Stimulated activated CD4-positive, alpha-beta T cell treated with anti-CD3 and anti-CD28 coated beads, Interleukin-12 subunit alpha, Interleukin-12 subunit beta, amount 100 ng/mL, for 4 hours (primary cell): ENCODE measurements at regions not wholly inside any gene's neighbourhood (a gene's known extent, or its start where the extent isn't known, plus 50 kb on each side); places are given as distances from the start of the nearest gene placed in this dataset.
A peak's percentile ranks its signal among the peaks of the same experiment; 100 is the strongest.

ENCODE experiments used
- DNase-seq: peaks from one replicate; pipeline ENCODE4 v3.0.0-alpha.2; 2020

DNA sequence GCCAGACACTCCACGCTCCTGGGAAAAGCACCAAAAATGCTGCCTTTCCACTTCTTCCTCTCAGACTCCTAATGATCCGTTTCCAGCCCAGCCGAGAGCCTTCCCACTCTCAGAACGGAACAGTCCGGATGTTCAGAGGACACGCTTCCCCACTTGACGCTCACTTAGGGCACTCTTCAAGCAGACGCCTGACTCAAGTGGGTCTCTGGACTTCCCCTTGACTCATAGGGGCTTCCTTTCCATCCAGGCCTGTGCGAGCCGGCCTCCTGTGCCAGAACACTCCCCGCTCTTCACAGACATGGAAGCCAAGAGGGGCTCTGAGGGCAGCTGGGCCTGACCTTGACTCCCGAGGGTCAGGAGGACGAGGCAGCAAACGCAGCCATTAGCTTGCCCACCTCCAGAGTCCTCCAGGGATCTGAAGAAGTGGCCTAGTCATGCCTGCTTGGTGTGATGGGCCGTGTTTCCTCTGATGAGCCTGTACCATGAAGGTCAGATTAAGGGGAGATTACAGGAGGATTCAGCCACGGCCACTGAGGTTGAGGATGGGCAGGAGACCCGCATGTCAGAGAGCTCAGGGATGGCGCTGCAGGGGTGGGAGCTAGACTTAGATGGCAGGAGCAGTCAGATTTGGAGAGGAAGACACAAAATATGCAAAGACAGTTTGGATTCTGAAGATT is 114.7 kb upstream of the TLE3 start:
- DNase-seq = no peak

GRCh38 chr15:70210528-70210927 is 112.8 kb upstream of the TLE3 start:
- DNase-seq = no peak

- no peak for DNase-seq
These were observed 112.4 kb upstream of the TLE3 start for GRCh38 chr15:70210076-70210475.

GRCh38 chr15:70209499-70209898 is 111.8 kb upstream of the TLE3 start:
- no peak for DNase-seq

DNA sequence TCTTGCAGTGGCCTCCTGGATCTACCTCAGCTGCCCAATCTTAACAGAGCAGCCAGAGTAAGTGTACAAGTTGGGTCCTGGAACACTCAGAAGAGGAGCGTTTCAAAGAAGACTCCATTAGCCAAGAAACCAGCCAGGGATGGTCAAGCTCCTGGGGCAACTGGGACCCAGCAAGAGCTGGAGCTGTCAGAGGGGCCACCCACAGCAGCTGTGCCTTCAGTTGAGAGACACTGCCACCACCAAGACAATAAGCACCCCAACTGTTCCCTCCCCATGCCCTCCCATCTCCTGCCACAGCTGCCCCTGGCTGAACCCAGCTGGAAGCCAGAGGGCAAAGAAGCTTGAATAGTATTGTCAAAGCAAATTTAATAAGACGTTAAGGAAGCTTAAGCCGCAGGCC is 110.6 kb upstream of the TLE3 start:
- no peak for DNase-seq

GRCh38 chr15:70206668-70207067 is 109.0 kb upstream of the TLE3 start:
- DNase-seq = no peak

DNA sequence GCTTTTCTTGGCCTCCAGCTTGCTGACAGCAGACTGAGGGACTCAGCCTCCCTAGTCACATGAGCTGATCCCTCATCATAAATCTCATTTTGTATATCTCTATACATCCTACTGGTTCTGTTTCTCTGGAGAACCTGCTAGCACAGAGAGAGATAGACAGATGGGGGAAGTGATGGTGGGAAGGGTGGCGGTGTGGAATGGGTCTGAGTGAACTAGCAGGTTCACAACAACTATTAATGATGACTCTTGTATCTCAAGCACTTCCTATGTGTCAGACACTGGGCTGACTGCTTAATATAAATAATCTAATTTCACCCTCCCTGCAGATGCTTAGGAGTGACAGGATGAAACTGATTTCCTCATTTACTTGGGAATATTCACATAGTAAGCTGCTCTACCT is 106.9 kb upstream of the TLE3 start:
- no peak for DNase-seq

GRCh38 chr15:70203981-70204560 is 106.4 kb upstream of the TLE3 start:
- no peak for DNase-seq

GRCh38 chr15:70202756-70203155 is 105.0 kb upstream of the TLE3 start:
- no peak for DNase-seq

GRCh38 chr15:70201425-70201775 is 103.7 kb upstream of the TLE3 start:
- no peak for DNase-seq

DNA sequence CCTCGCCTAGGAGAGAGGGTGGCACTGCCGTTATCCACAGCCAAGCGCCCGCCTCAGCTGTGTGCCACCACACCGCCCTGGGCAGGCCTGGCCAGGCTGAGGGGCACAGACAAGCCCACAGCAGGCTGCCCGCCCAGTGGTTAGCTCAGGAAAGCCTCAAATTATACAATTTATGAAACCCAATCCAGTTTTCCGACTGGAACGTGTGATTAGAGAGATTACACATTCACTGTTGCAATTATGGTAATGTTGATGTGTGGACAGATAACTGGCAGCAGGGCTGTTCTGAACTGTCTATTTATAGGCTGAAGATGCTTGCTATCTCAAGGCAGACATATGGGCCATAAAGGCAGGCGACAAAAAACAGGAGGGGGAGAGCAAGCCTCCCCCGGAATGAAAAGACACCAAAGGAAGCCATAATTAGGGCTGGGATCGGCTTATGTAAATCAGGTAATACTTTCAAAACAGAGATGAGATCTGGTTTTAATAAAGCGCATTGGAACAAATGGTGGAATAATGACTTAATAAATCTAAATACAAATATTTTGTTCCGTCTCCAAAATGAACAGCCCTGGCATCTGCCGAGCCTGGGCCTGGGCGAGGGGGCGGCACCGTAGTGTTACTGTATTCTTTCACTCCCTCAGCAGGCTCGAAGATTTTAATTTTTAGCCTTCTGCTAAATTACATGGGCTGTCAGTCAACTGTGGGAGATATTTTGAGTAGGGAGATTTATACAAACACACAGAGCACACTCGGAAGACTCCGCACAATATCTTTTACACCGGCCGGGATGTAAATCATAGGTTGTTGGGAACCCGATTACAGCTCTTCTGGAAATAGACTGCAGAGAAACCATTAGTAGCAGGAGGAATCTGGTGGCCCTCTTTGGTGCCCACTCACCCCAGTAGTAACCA is 103.1 kb upstream of the TLE3 start:
- DNase-seq = no peak

DNA sequence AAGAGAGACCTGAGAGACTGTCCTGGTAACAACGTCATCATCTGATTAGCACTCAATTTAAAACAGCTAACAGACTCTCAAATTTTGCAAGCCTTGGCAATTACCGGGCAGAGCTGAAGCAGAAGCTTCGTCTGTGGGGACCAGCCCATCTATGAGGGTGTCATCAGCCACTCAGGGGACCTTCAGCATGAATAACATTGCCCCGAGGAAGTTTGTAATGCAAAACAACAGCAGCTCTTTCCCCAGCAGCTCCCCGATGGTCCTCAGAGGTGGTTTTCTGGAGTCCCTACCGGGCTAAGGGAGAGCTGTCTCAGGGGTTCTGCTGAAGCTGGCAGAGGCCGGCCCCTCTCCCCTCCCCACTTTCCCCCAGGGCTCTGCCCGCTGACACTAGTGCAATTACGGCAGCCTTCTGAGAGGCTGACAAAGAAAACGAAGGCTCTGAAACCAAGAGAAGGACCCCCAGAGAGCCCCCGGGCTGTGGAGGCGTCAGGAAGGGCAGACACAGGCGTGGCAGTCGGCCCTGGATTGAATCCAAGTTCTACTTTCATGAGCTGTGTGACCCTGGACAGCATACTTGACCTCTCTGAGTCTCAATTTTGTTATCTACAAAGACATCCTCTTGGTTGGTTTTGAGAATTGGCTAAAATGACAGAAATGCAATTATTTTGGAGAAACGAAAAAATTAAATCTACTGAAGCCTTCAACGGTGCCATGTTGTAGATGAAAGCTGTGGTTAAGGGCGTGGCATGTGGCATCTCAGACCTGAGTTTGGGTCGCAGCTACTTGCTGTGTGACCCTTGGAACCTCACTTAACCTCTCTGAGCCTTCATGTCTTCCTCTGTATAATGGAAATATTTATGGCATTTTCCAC is 102.1 kb upstream of the TLE3 start:
- DNase-seq = no peak

- DNase-seq = no peak
These were observed 101.4 kb upstream of the TLE3 start for GRCh38 chr15:70199124-70199482.

DNA sequence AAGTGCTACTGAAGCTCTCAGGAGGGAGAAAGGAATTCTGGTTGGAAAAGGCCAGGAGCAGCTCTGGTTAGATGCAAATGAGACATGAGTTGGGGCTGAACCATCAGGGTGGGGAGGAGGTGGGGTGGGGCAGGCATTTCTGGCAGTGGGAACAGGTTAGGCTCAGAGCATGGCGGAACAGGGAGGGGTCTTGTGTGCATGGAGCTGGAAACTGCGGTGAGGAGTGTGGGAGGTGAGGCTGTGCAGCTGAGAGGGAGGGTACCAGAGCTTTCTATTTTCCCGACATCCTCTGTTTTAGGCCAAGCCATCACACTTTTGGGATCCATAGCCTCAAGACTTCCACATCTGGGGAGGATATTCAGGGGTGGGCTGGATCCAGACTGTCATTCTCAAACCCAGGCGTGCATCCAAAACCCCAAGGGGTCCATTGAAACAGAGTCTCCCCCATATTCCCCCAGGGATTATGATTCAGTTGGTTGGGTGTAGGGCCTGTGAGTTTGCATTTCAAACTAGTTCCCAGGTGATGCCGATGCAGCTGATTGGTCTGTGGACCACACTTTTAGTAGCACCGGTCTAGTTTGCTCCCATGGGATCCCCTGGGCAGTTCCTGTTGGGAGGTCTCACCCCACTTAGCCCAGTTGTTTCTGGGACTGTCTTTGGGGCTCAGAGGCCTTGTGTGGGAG is 100.9 kb upstream of the TLE3 start:
- DNase-seq = no peak

DNA sequence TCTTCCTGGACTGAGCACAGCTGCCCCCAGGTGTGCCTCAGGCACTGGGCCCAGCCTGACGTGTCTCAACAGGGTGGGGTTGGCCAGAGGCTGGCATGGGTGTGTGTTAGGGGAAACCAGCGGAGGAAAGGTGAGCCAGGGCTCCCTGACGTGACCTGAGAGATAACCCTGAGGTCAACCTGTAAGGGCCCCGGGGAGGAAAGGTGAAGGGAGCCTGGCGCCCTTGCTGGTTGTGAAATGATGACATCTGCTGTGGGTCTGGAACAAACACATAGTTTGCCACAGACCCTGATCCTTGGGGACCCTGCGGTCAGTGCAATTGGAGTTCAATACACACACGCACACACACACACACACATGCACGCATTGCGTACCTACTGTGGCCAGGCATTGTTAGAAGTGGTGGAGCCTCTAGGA is 100.2 kb upstream of the TLE3 start:
- DNase-seq = no peak

- no peak for DNase-seq
These were observed 99.7 kb upstream of the TLE3 start for GRCh38 chr15:70197318-70197944.

- DNase-seq = peak; percentile 19
These were observed 98.9 kb upstream of the TLE3 start for GRCh38 chr15:70196372-70197316.

- no peak for DNase-seq
These were observed 98.0 kb upstream of the TLE3 start for GRCh38 chr15:70195587-70196305.

GRCh38 chr15:70195171-70195570 is 97.5 kb upstream of the TLE3 start:
- no peak for DNase-seq

GRCh38 chr15:70194266-70194665 is 96.5 kb upstream of the TLE3 start:
- DNase-seq = no peak
